Nucleus accumbens (tissue), 56 donors: ENCODE measurements at regions not wholly inside any gene's neighbourhood (a gene's known extent, or its start where the extent isn't known, plus 50 kb on each side); places are given as distances from the start of the nearest gene placed in this dataset.

ENCODE experiments used
- DNase-seq, 56 donors: peaks; one replicate each; lab custom pipeline; 2025; lab: John Stamatoyannopoulos, UW

GRCh38 chr5:4646715-4647375, 493.3 kb upstream of the ADAMTS16 start:
- DNase-seq: no peak

- no peak for DNase-seq
Measured at GRCh38 chr5:4647955-4648354, 492.2 kb upstream of the ADAMTS16 start.

- DNase-seq: no peak
Measured at GRCh38 chr5:4651806-4652565, 488.1 kb upstream of the ADAMTS16 start.

GRCh38 chr5:4653475-4653874, 486.7 kb upstream of the ADAMTS16 start:
- DNase-seq: no peak

GRCh38 chr5:4659851-4660250, 480.3 kb upstream of the ADAMTS16 start:
- DNase-seq: no peak

GRCh38 chr5:4661326-4661725, 478.8 kb upstream of the ADAMTS16 start:
- no peak for DNase-seq

- no peak for DNase-seq
Measured at GRCh38 chr5:4661836-4662235, 478.3 kb upstream of the ADAMTS16 start.

GRCh38 chr5:4662756-4663155, 477.4 kb upstream of the ADAMTS16 start:
- DNase-seq: no peak

- no peak for DNase-seq
Measured at GRCh38 chr5:4665911-4666310, 474.2 kb upstream of the ADAMTS16 start.

- no peak for DNase-seq
Measured at GRCh38 chr5:4674166-4674565, 466.0 kb upstream of the ADAMTS16 start.

- no peak for DNase-seq
Measured at GRCh38 chr5:4676934-4677333, 463.2 kb upstream of the ADAMTS16 start.

- no peak for DNase-seq
Measured at GRCh38 chr5:4684946-4685345, 455.2 kb upstream of the ADAMTS16 start.

GRCh38 chr5:4698596-4698995, 441.5 kb upstream of the ADAMTS16 start:
- DNase-seq: no peak

- DNase-seq: no peak
Measured at GRCh38 chr5:4699592-4699991, 440.5 kb upstream of the ADAMTS16 start.

GRCh38 chr5:4700069-4700468, 440.1 kb upstream of the ADAMTS16 start:
- DNase-seq: peak in 45 of 56 donors; percentile 2 to 84 (median 33)

- no peak for DNase-seq
Measured at GRCh38 chr5:4700871-4701270, 439.3 kb upstream of the ADAMTS16 start.

GRCh38 chr5:4703931-4704458, 436.1 kb upstream of the ADAMTS16 start:
- no peak for DNase-seq

- DNase-seq: no peak
Measured at GRCh38 chr5:4704951-4705350, 435.2 kb upstream of the ADAMTS16 start.

GRCh38 chr5:4716781-4717180, 423.3 kb upstream of the ADAMTS16 start:
- peak in 12 of 56 donors; percentile 2 to 56 (median 16) for DNase-seq

GRCh38 chr5:4717446-4717845, 422.7 kb upstream of the ADAMTS16 start:
- no peak for DNase-seq

- DNase-seq: no peak
Measured at GRCh38 chr5:4720831-4721230, 419.3 kb upstream of the ADAMTS16 start.

GRCh38 chr5:4722886-4723285, 417.2 kb upstream of the ADAMTS16 start:
- DNase-seq: no peak
